ENCODE measurements at regions not wholly inside any gene's neighbourhood (a gene's known extent, or its start where the extent isn't known, plus 50 kb on each side); places are given as distances from the start of the nearest gene placed in this dataset.

DNA sequence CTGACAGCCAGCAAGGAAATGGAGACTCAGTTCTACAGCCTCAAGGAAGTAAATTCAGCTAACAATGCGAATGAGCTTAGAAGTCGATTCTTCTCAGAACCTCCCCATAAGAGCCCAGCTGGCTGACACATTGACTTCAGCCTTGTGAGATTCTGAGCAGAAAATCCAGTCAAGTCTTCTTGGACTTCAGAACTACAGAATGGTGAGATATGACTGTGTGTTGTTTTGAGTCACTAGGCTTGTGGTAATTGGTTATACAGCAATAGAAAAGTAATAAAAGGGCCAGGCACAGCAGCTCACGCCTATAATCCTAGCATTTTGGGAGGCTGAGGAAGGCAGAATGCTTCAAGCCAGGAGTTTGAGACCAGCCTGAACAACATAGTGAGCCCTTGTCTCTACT lies 161.8 kb upstream of the IVNS1ABP start:
- H3K9ac ChIP-seq (ENCODE audit: low read length): no peak overlapping the region
- H3F3A ChIP-seq (ENCODE audit: insufficient read depth, low read length): no peaks in the 10 kb centered on the region
- H3K79me2 ChIP-seq (ENCODE audit: insufficient read depth, low read length): no peaks in the 10 kb centered on the region
- H3K27me3 ChIP-seq (ENCODE audit: insufficient read depth, low read length): no peaks in the 10 kb centered on the region
- no peak overlapping the region for H3K27ac ChIP-seq (ENCODE audit: low read depth, low read length, poor library complexity, severe bottlenecking)
- H3K36me3 ChIP-seq (ENCODE audit: insufficient read depth, low read length): no peaks in the 10 kb centered on the region
- no peaks in the 10 kb centered on the region for H3K9me2 ChIP-seq (ENCODE audit: low read depth, low read length)
- H3K4me3 ChIP-seq (ENCODE audit: low read depth, low read length, poor library complexity, severe bottlenecking): no peak overlapping the region
- no peak for TF ChIP-seq EZH2 (IDR thresholded peaks at IDR 0.05; ENCODE audit: borderline replicate concordance, low read length)
- TF ChIP-seq, protein P1, sequence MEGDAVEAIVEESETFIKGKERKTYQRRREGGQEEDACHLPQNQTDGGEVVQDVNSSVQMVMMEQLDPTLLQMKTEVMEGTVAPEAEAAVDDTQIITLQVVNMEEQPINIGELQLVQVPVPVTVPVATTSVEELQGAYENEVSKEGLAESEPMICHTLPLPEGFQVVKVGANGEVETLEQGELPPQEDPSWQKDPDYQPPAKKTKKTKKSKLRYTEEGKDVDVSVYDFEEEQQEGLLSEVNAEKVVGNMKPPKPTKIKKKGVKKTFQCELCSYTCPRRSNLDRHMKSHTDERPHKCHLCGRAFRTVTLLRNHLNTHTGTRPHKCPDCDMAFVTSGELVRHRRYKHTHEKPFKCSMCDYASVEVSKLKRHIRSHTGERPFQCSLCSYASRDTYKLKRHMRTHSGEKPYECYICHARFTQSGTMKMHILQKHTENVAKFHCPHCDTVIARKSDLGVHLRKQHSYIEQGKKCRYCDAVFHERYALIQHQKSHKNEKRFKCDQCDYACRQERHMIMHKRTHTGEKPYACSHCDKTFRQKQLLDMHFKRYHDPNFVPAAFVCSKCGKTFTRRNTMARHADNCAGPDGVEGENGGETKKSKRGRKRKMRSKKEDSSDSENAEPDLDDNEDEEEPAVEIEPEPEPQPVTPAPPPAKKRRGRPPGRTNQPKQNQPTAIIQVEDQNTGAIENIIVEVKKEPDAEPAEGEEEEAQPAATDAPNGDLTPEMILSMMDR (IDR thresholded peaks at IDR 0.05; ENCODE audit: low read length): no peak
- H4K20me1 ChIP-seq (ENCODE audit: insufficient read depth, low read length): no peaks in the 10 kb centered on the region
- H3K4me2 ChIP-seq (ENCODE audit: low read length): no peak overlapping the region
- no peak overlapping the region for H2AFZ ChIP-seq (ENCODE audit: low read length)
- no peaks in the 10 kb centered on the region for H3K4me1 ChIP-seq (ENCODE audit: insufficient read depth, low read length, severe bottlenecking)
- H3K9me3 ChIP-seq (ENCODE audit: low read length): no peaks in the 10 kb centered on the region

DNA sequence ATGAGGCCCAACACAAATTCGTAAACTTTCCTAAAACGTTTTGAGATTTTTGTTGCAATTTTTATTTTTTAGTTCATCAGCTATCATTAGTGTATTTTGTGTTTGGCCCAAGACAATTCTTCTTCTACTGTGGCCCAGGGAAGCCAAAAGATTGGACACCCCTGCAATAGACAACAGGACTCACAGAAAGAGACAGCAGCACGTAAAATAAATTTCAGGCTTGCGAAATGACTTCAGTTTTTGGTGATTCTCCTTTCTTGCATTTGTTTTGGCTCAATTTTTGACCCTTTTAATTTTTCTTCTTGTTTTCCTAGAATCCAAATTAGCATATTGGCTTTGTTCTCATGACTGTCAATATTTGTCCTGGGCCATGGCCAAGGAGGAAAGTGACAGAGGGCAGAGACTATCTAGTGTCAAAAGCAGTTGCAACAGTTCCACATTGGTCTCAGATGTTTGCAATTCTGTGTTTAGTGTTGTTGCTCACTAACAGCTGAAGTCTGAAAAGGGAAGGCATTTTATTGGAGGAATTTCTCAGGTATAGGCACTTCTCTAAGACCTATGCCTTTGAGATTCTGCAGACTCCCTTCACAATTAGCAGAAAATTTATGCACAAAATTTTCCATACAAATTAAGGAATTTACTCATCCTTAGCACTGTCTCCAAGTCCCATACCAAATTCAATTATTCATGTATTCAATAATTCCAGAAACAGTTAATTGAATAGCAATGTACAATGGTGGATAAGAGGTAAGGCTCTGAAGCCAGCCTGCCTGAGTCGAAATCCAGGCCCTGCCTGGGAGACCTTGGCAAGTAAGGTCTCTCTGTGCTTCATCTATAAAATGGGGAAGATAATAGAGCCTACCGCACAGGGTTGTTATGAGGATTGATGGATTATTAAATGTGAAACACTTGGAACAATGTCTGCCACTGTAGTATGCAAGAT lies 160.9 kb upstream of the IVNS1ABP start:
- H3F3A ChIP-seq (ENCODE audit: insufficient read depth, low read length): no peaks in the 10 kb centered on the region
- no peak overlapping the region for H3K4me3 ChIP-seq (ENCODE audit: low read depth, low read length, poor library complexity, severe bottlenecking)
- no peaks in the 10 kb centered on the region for H3K4me1 ChIP-seq (ENCODE audit: insufficient read depth, low read length, severe bottlenecking)
- H2AFZ ChIP-seq (ENCODE audit: low read length): no peak overlapping the region
- no peaks in the 10 kb centered on the region for H3K9me2 ChIP-seq (ENCODE audit: low read depth, low read length)
- no peak for TF ChIP-seq EZH2 (IDR thresholded peaks at IDR 0.05; ENCODE audit: borderline replicate concordance, low read length)
- TF ChIP-seq, protein P1 (IDR thresholded peaks at IDR 0.05; ENCODE audit: low read length): no peak
- H3K36me3 ChIP-seq (ENCODE audit: insufficient read depth, low read length): no peaks in the 10 kb centered on the region
- no peak overlapping the region for H3K9ac ChIP-seq (ENCODE audit: low read length)
- H3K27ac ChIP-seq (ENCODE audit: low read depth, low read length, poor library complexity, severe bottlenecking): no peak overlapping the region
- no peaks in the 10 kb centered on the region for H3K9me3 ChIP-seq (ENCODE audit: low read length)
- no peaks in the 10 kb centered on the region for H4K20me1 ChIP-seq (ENCODE audit: insufficient read depth, low read length)
- no peaks in the 10 kb centered on the region for H3K27me3 ChIP-seq (ENCODE audit: insufficient read depth, low read length)
- H3K4me2 ChIP-seq (ENCODE audit: low read length): no peak overlapping the region
- no peaks in the 10 kb centered on the region for H3K79me2 ChIP-seq (ENCODE audit: insufficient read depth, low read length)

- Histone ChIP-seq H3F3A (ENCODE audit: insufficient read depth, low read length) (no peaks in the 10 kb centered on the region), H3K4me2 (ENCODE audit: low read length) (no peak overlapping the region), H2AFZ (ENCODE audit: low read length) (no peak overlapping the region), H3K4me3 (ENCODE audit: low read depth, low read length, poor library complexity, severe bottlenecking) (no peak overlapping the region), H3K36me3 (ENCODE audit: insufficient read depth, low read length) (no peaks in the 10 kb centered on the region), H4K20me1 (ENCODE audit: insufficient read depth, low read length) (no peaks in the 10 kb centered on the region), H3K9ac (ENCODE audit: low read length) (no peak overlapping the region), H3K27me3 (ENCODE audit: insufficient read depth, low read length) (no peaks in the 10 kb centered on the region), H3K9me2 (ENCODE audit: low read depth, low read length) (no peaks in the 10 kb centered on the region), H3K4me1 (ENCODE audit: insufficient read depth, low read length, severe bottlenecking) (no peaks in the 10 kb centered on the region), H3K9me3 (ENCODE audit: low read length) (no peaks in the 10 kb centered on the region), H3K27ac (ENCODE audit: low read depth, low read length, poor library complexity, severe bottlenecking) (no peak overlapping the region), H3K79me2 (ENCODE audit: insufficient read depth, low read length) (no peaks in the 10 kb centered on the region)
- TF ChIP-seq, protein P1 (IDR thresholded peaks at IDR 0.05; ENCODE audit: low read length): no peak
- no peak for TF ChIP-seq EZH2 (IDR thresholded peaks at IDR 0.05; ENCODE audit: borderline replicate concordance, low read length)
Measured at GRCh38 chr1:185474440-185475149, 157.6 kb upstream of the IVNS1ABP start.
